ENCODE measurements at regions not wholly inside any gene's neighbourhood (a gene's known extent, or its start where the extent isn't known, plus 50 kb on each side); places are given as distances from the start of the nearest gene placed in this dataset.

DNA sequence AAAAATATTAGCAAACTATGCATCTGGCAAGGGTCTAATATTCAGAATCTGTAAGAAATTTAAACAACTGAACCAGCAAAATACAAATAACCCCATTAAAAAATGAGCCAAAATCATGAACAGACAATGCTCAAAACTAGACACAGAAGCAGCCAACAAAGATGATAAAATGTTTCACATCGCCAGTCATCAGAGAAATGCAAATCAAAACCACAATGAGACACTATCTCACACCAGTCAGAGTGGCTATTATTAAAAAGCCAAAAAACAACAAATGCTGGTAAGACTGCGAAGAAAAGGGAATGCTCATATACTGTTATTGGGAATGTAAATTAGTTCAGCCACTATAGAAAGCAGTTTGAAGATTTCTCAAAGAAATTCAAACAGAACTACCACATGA is 201.3 kb upstream of the CPEB2 start:
- no peaks in the 10 kb centered on the region; the same call in 1 of the 2 replicates for H3K36me3 ChIP-seq (ENCODE audit: insufficient read depth)
- H3K27me3 Mint-ChIP-seq (ENCODE audit: insufficient read depth, low read depth, poor library complexity): no peaks in the 10 kb centered on the region
- no peak overlapping the region for H2AFZ ChIP-seq
- DNase-seq (ENCODE audit: low spot score) (no peak), ATAC-seq (no peak)
- peaks cover 30% of the 10 kb centered on the region for H3K36me3 Mint-ChIP-seq (ENCODE audit: low read depth)
- no peak for TF ChIP-seq STAT1 (IDR thresholded peaks at IDR 0.05; ENCODE audit: unreplicated experiment)
- no peak for TF ChIP-seq EZH2 (IDR thresholded peaks at IDR 0.05; ENCODE audit: low read depth, unreplicated experiment)
- TF ChIP-seq ETS1 (IDR thresholded peaks at IDR 0.05): no peak
- no peak for TF ChIP-seq CREB1 (CRISPR knock-in tag; IDR thresholded peaks at IDR 0.05; ENCODE audit: low read depth)
- no peak for TF ChIP-seq JUNB (IDR thresholded peaks at IDR 0.05; ENCODE audit: unreplicated experiment)
- no peak for TF ChIP-seq NANOG (IDR thresholded peaks at IDR 0.05; ENCODE audit: borderline replicate concordance)
- TF ChIP-seq, protein P1, sequence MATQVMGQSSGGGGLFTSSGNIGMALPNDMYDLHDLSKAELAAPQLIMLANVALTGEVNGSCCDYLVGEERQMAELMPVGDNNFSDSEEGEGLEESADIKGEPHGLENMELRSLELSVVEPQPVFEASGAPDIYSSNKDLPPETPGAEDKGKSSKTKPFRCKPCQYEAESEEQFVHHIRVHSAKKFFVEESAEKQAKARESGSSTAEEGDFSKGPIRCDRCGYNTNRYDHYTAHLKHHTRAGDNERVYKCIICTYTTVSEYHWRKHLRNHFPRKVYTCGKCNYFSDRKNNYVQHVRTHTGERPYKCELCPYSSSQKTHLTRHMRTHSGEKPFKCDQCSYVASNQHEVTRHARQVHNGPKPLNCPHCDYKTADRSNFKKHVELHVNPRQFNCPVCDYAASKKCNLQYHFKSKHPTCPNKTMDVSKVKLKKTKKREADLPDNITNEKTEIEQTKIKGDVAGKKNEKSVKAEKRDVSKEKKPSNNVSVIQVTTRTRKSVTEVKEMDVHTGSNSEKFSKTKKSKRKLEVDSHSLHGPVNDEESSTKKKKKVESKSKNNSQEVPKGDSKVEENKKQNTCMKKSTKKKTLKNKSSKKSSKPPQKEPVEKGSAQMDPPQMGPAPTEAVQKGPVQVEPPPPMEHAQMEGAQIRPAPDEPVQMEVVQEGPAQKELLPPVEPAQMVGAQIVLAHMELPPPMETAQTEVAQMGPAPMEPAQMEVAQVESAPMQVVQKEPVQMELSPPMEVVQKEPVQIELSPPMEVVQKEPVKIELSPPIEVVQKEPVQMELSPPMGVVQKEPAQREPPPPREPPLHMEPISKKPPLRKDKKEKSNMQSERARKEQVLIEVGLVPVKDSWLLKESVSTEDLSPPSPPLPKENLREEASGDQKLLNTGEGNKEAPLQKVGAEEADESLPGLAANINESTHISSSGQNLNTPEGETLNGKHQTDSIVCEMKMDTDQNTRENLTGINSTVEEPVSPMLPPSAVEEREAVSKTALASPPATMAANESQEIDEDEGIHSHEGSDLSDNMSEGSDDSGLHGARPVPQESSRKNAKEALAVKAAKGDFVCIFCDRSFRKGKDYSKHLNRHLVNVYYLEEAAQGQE (IDR thresholded peaks at IDR 0.05; ENCODE audit: unreplicated experiment): no peak
- TF ChIP-seq POLR2AphosphoS5 (IDR thresholded peaks at IDR 0.05; ENCODE audit: low read depth): no peak
- no peaks in the 10 kb centered on the region for H3K4me1 Mint-ChIP-seq
- H3K9me3 Mint-ChIP-seq: peaks cover 42% of the 10 kb centered on the region
- no peak overlapping the region for H3K27ac ChIP-seq (ENCODE audit: low read depth)
- H3K4me3 ChIP-seq: no peak overlapping the region
- H3K27me3 ChIP-seq (ENCODE audit: insufficient read depth): no peaks in the 10 kb centered on the region
- H3K79me2 ChIP-seq (replicated peaks; ENCODE audit: insufficient read depth): no peaks in the 10 kb centered on the region
- H3F3A ChIP-seq (replicated peaks; ENCODE audit: low read depth): no peaks in the 10 kb centered on the region
- H4K20me1 ChIP-seq (replicated peaks; ENCODE audit: insufficient read depth): no peaks in the 10 kb centered on the region
- H3K4me3 Mint-ChIP-seq: no peak overlapping the region
- no peaks in the 10 kb centered on the region for H3K4me1 ChIP-seq (ENCODE audit: insufficient read depth)
- no peak overlapping the region for H3K27ac Mint-ChIP-seq
- H3K9me2 ChIP-seq (ENCODE audit: insufficient read depth): peaks cover 2% of the 10 kb centered on the region; the same call in 1 of the 2 replicates
- no peak overlapping the region for H3K4me2 ChIP-seq

GRCh38 chr4:14802596-14802995 is 199.7 kb upstream of the CPEB2 start:
- no peaks in the 10 kb centered on the region for H3K27me3 Mint-ChIP-seq (ENCODE audit: insufficient read depth, low read depth, poor library complexity)
- TF ChIP-seq, protein P2, sequence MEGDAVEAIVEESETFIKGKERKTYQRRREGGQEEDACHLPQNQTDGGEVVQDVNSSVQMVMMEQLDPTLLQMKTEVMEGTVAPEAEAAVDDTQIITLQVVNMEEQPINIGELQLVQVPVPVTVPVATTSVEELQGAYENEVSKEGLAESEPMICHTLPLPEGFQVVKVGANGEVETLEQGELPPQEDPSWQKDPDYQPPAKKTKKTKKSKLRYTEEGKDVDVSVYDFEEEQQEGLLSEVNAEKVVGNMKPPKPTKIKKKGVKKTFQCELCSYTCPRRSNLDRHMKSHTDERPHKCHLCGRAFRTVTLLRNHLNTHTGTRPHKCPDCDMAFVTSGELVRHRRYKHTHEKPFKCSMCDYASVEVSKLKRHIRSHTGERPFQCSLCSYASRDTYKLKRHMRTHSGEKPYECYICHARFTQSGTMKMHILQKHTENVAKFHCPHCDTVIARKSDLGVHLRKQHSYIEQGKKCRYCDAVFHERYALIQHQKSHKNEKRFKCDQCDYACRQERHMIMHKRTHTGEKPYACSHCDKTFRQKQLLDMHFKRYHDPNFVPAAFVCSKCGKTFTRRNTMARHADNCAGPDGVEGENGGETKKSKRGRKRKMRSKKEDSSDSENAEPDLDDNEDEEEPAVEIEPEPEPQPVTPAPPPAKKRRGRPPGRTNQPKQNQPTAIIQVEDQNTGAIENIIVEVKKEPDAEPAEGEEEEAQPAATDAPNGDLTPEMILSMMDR (conservative IDR thresholded peaks at IDR 0.05; ENCODE audit: low read depth in 2 of 2): no peak
- TF ChIP-seq EZH2phosphoT487 (IDR thresholded peaks at IDR 0.05; ENCODE audit: unreplicated experiment) (no peak), ZNF114 (CRISPR knock-in tag; IDR thresholded peaks at IDR 0.05) (no peak), NANOG (IDR thresholded peaks at IDR 0.05; ENCODE audit: borderline replicate concordance) (no peak), JUNB (IDR thresholded peaks at IDR 0.05; ENCODE audit: unreplicated experiment) (no peak), EZH2 (IDR thresholded peaks at IDR 0.05; ENCODE audit: low read depth, unreplicated experiment) (no peak)

More at GRCh38 chr4:14802596-14802995, 199.7 kb upstream of the CPEB2 start:
- H4K20me1 ChIP-seq (replicated peaks; ENCODE audit: insufficient read depth): no peaks in the 10 kb centered on the region
- H3K4me3 ChIP-seq: no peak overlapping the region
- H3K27ac ChIP-seq (ENCODE audit: low read depth): no peak overlapping the region
- no peaks in the 10 kb centered on the region for H3K79me2 ChIP-seq (replicated peaks; ENCODE audit: insufficient read depth)
- no peaks in the 10 kb centered on the region for H3K4me1 ChIP-seq (ENCODE audit: insufficient read depth)
- H3K27me3 ChIP-seq (ENCODE audit: insufficient read depth): no peaks in the 10 kb centered on the region
- no peak overlapping the region for H3K27ac Mint-ChIP-seq
- H3K36me3 Mint-ChIP-seq (ENCODE audit: low read depth): peaks cover 26% of the 10 kb centered on the region
- H2AFZ ChIP-seq: no peak overlapping the region
- ATAC-seq: no peak
- H3K9me2 ChIP-seq (ENCODE audit: insufficient read depth): peaks cover 2% of the 10 kb centered on the region; the same call in 1 of the 2 replicates
- H3K36me3 ChIP-seq (ENCODE audit: insufficient read depth): no peaks in the 10 kb centered on the region; the same call in 1 of the 2 replicates
- H3K4me3 Mint-ChIP-seq: no peak overlapping the region
- no peaks in the 10 kb centered on the region for H3F3A ChIP-seq (replicated peaks; ENCODE audit: low read depth)
- no peak for DNase-seq (ENCODE audit: low spot score)
- peaks cover 34% of the 10 kb centered on the region for H3K9me3 Mint-ChIP-seq
- H3K4me1 Mint-ChIP-seq: no peaks in the 10 kb centered on the region
- H3K4me2 ChIP-seq: no peak overlapping the region

Data from GM23338 (cell line).